ENCODE measurements at regions not wholly inside any gene's neighbourhood (a gene's known extent, or its start where the extent isn't known, plus 50 kb on each side); places are given as distances from the start of the nearest gene placed in this dataset.

DNA sequence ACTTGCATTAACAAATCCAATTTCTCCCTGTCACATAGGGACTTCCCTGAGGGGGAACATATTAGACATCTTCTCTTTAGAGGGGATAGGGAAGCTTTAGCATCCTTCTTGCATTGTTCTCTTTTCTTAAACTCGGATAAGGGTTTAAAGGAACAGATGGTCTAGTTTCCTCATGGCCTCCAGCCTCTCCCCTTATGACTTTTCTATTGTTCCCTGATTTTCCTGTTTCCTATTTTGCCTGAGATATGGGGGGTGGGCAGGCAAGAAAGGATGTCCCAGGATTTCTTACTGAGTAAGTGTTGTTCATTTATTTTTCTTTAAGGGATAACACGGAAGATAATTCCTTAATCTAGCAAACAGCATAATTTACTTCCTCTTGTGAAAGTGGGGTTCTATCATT, 107.7 kb upstream of the MAGEE2 start:
- ChIA-PET CTCF (no interaction called here), POLR2A (no interaction called here), SMC1A (ENCODE audit: uncharacterized antibody, unreplicated experiment) (no interaction called here), RAD21 (ENCODE audit: unreplicated experiment) (no interaction called here)
- Histone ChIP-seq H3K27ac (ENCODE audit: control insufficient read depth, insufficient read depth) (no peak overlapping the region), H3K4me2 (ENCODE audit: control insufficient read depth, insufficient read depth) (no peak overlapping the region), H4K20me1 (ENCODE audit: control insufficient read depth, insufficient read depth) (no peaks in the 10 kb centered on the region), H3K4me3 (no peak overlapping the region), H3K27me3 (replicated peaks in 1 of 2; ENCODE audit: control insufficient read depth in 2 of 2, insufficient read depth in 2 of 2, low read length in 1 of 2) (no peaks in the 10 kb centered on the region), H2AFZ (ENCODE audit: control insufficient read depth, low read depth, low read length) (no peak overlapping the region), H3K36me3 (ENCODE audit: control insufficient read depth in 2 of 2, insufficient read depth in 2 of 2, low read length in 1 of 2) (no peaks in the 10 kb centered on the region), H3K4me1 (ENCODE audit: control insufficient read depth, insufficient read depth, low read length) (no peaks in the 10 kb centered on the region), H3K79me2 (ENCODE audit: control insufficient read depth, insufficient read depth, low read length) (no peaks in the 10 kb centered on the region), H3K9me3 (replicated peaks; ENCODE audit: control insufficient read depth, insufficient read depth, low read length) (no peaks in the 10 kb centered on the region), H3K9ac (ENCODE audit: control insufficient read depth, insufficient read depth, low read length) (no peak overlapping the region)
- ATAC-seq (no peak), DNase-seq (ENCODE audit: low read depth, low spot score) (no peak), FAIRE-seq (no peak)
- no TSS peak for BruUV-seq (replicated peaks)
- intact Hi-C loops (cut with micrococcal nuclease; ENCODE audit: unreplicated experiment), result no loop called here
- 26% methylated on average over 2 of the region's 2 CpGs for WGBS (ENCODE audit: insufficient coverage, insufficient replicate concordance, low lambda C conversion rate, missing lambda C conversion rate)
- no peak for TF ChIP-seq TBL1XR1 (IDR thresholded peaks at IDR 0.05; ENCODE audit: low read depth, low read length)
- TF ChIP-seq TCF3 (IDR thresholded peaks at IDR 0.05; ENCODE audit: borderline replicate concordance, insufficient read depth, low read depth, low read length), result no peak
- TF ChIP-seq, protein P1, sequence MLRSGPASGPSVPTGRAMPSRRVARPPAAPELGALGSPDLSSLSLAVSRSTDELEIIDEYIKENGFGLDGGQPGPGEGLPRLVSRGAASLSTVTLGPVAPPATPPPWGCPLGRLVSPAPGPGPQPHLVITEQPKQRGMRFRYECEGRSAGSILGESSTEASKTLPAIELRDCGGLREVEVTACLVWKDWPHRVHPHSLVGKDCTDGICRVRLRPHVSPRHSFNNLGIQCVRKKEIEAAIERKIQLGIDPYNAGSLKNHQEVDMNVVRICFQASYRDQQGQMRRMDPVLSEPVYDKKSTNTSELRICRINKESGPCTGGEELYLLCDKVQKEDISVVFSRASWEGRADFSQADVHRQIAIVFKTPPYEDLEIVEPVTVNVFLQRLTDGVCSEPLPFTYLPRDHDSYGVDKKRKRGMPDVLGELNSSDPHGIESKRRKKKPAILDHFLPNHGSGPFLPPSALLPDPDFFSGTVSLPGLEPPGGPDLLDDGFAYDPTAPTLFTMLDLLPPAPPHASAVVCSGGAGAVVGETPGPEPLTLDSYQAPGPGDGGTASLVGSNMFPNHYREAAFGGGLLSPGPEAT (IDR thresholded peaks at IDR 0.05; ENCODE audit: low read depth), result no peak
- no peak for TF ChIP-seq YY1 (IDR thresholded peaks at IDR 0.05; ENCODE audit: low read depth, low read length)
- TF ChIP-seq SUPT20H (IDR thresholded peaks at IDR 0.05; ENCODE audit: borderline replicate concordance, control insufficient read depth, low read depth, low read length), result no peak
- no peak for TF ChIP-seq MYB (IDR thresholded peaks at IDR 0.05; ENCODE audit: borderline replicate concordance, low read depth, low read length)
- TF ChIP-seq TCF7 (IDR thresholded peaks at IDR 0.05; ENCODE audit: borderline replicate concordance), result no peak
- TF ChIP-seq SIX5 (IDR thresholded peaks at IDR 0.05; ENCODE audit: low read depth, low read length, severe bottlenecking), result no peak
- no peak for TF ChIP-seq CREB1 (IDR thresholded peaks at IDR 0.05; ENCODE audit: low read depth)
- no peak for TF ChIP-seq IKZF2 (IDR thresholded peaks at IDR 0.05)
- no peak for TF ChIP-seq KDM1A (IDR thresholded peaks at IDR 0.05; ENCODE audit: borderline replicate concordance)
- TF ChIP-seq, protein P2, sequence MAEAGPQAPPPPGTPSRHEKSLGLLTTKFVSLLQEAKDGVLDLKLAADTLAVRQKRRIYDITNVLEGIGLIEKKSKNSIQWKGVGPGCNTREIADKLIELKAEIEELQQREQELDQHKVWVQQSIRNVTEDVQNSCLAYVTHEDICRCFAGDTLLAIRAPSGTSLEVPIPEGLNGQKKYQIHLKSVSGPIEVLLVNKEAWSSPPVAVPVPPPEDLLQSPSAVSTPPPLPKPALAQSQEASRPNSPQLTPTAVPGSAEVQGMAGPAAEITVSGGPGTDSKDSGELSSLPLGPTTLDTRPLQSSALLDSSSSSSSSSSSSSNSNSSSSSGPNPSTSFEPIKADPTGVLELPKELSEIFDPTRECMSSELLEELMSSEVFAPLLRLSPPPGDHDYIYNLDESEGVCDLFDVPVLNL (IDR thresholded peaks at IDR 0.05; ENCODE audit: low read depth, low read length), result no peak
- no peak for TF ChIP-seq MEF2A (IDR thresholded peaks at IDR 0.05; ENCODE audit: insufficient read depth, low read depth, low read length)
- in situ Hi-C loops (cut with MboI), result no loop called here
